ENCODE measurements at regions not wholly inside any gene's neighbourhood (a gene's known extent, or its start where the extent isn't known, plus 50 kb on each side); places are given as distances from the start of the nearest gene placed in this dataset.

DNA sequence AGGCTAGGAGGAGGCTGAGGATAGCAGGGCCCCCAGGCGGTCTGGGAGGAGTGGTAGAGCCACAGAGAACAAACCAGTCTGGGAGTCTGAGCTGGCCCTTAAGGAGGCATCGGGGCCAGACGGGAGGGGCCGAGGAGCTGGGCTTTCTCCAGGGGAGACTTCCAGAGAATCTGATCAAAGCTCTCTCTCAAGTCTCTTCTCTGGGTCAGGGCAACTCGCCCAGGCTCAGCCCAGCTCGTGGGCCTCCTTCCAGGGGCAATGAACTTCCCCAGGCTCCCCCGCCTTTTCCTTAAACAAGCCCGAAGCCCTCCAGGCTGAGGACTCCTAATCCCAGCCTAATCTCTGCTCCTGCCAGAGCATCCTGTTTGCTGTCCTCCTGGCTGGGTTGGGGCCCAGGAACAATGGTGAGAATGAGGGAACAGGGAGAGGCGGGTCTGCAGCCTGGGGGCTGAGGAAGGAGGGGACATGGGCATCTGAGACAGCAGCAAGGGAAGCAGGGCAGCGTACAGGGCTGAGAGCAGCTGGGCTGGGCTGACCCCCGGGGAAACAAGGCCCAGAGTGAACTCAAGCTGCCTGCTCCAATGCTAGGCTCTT lies 173.6 kb downstream of the ANKRD60 start:
- intact Hi-C loops (cut with DNase I), result no loop called here
- DNase-seq, result peak in 34 of 42 donors; percentile 18 to 77 (median 50)

DNA sequence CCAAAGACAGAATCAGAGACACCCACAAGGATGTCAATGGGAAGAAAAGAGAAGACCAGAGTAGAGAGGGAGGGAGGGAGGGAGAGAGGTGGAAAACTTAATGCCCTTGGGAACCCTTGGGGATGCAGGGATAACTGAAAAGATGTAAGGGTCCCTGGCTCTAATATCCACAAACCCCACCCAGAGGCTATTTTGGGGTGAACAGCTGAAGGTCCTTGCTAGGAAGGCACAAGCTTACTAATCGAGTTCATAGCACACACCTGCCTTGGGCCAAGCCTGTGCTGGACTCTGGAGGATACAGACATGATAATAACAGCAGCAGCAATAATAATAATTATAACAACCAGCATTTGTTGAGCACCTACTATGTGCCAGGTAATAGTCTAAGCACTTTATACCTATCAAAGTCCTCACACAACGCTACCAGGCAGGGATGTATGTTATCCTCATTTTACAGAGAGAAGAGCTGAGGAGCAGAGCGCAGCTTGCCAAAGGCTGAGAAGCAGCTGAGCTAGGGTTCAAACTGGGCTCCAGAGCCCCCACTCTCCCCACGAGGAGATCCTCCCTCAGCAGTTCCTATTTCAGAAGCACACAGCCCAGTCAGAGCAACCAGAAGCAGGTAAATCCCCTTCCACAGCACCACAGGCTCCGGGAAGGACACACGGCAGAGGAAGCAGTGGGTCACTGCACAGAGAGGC lies 174.2 kb downstream of the ANKRD60 start:
- intact Hi-C loops (cut with DNase I), result no loop called here
- no peak for DNase-seq

GRCh38 chr20:58053391-58054055 lies 174.9 kb downstream of the ANKRD60 start:
- DNase-seq, result peak in 1 of 42 donors; percentile 6
- intact Hi-C loops (cut with DNase I), result no loop called here

DNA sequence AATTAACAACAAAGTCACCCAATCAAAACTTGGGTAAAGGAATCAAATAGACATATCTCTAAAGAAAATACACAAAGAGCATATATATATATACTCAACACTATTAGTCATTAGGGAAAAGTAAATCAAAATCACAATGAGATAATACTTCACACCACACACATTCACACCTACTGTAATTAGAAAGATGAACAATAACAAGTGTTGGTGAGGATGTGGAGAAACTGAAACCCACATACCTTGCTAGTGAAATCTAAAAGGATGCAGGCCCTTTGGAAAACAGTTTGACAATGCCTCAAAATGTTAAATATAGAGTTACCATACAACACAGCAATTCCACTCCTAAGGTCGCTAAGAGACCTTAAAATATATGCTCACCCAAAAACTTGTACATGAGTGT lies 177.1 kb downstream of the ANKRD60 start:
- intact Hi-C loops (cut with DNase I), result no loop called here
- no peak for DNase-seq

DNA sequence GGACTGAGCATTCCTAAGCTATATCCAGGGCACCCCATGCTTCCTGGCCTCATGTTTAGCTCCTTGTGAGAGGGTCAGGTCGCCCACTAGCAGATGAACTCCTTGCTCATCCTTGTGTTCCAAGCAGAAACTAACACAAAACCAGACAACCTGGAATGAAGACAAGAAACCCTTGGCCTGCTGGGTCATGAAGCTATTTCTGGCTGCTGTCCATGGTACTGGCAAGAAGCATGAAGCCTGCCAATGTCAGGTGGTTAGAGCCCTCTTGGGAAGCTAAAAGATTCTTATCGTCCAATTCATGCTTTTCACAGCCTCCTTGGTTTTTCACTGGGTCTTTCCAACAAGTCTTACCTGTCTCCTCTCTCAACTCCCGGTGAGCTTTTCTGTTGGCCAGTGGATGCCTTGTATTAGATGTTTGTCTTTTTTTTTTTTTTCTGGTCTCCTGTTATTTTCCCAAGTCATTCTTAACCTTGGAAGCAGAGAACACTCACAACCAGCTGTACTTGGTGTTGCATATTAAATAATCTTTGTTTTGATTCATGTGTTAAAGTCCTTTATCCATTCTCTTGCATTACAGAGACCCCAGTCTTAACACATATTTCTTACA lies 180.3 kb downstream of the ANKRD60 start:
- peak in 5 of 42 donors; percentile 15 to 35 (median 22) for DNase-seq
- intact Hi-C loops (cut with DNase I), result no loop called here

DNA sequence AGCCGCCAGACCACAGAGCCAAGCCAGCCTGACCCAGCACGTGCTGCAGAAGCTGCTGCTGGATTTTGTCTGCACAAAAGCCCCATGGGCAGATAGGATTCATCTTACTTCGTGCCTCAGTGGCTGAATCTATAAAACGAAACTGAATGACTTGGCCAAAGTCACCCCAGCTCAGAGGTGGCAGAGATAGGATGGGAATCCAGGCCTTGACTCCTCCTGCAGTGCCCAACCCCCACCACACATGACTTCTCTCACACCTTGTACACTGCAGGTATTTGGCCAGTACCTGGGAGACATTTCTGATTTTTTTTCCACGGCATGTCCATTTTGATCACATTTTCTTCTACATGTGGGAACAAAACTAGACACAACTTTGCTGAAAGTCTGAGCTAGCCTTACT lies 182.1 kb downstream of the ANKRD60 start:
- intact Hi-C loops (cut with DNase I), result no loop called here
- peak in 1 of 42 donors; percentile 31 for DNase-seq

DNA sequence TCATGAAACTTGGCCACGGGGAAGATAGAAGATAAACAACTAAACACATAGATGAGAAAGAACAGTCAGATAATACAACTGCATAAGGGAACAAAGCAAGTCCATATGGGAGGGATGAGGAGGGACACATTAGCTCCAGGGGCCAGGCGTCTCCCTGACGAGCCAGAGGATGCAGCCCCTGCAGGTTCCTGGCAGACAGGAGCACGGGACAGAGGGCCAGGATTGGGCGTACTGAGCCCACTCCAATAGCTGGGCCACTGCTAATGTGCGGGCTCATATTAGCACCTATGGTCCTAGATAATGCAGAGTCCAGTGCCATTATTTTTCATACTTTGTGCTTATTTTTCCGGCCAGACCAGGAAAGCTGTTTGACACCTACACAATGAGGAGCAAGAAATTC lies 182.9 kb downstream of the ANKRD60 start:
- intact Hi-C loops (cut with DNase I), result no loop called here
- DNase-seq, result peak in 2 of 42 donors; percentile 8 to 20

- DNase-seq, result peak in 2 of 42 donors; percentile 17 to 27
Observed at GRCh38 chr20:58044931-58045555, 183.4 kb downstream of the ANKRD60 start.

GRCh38 chr20:58044286-58044685 lies 184.2 kb downstream of the ANKRD60 start:
- DNase-seq, result peak in 1 of 42 donors; percentile 20
- intact Hi-C loops (cut with DNase I), result no loop called here

More at GRCh38 chr20:58044931-58045555, 183.4 kb downstream of the ANKRD60 start:
- intact Hi-C loops (cut with DNase I), result no loop called here

GRCh38 chr20:58043236-58044140 lies 185.0 kb downstream of the ANKRD60 start:
- DNase-seq, result peak in 3 of 42 donors; percentile 12 to 37 (median 29)
- intact Hi-C loops (cut with DNase I), result no loop called here

GRCh38 chr20:58042591-58042990 lies 185.9 kb downstream of the ANKRD60 start:
- intact Hi-C loops (cut with DNase I), result no loop called here
- DNase-seq, result peak in 1 of 42 donors; percentile 19

- peak in 4 of 42 donors; percentile 10 to 21 (median 14) for DNase-seq
- intact Hi-C loops (cut with DNase I), result no loop called here
Observed at GRCh38 chr20:58040447-58041290, 187.8 kb downstream of the ANKRD60 start.

DNA sequence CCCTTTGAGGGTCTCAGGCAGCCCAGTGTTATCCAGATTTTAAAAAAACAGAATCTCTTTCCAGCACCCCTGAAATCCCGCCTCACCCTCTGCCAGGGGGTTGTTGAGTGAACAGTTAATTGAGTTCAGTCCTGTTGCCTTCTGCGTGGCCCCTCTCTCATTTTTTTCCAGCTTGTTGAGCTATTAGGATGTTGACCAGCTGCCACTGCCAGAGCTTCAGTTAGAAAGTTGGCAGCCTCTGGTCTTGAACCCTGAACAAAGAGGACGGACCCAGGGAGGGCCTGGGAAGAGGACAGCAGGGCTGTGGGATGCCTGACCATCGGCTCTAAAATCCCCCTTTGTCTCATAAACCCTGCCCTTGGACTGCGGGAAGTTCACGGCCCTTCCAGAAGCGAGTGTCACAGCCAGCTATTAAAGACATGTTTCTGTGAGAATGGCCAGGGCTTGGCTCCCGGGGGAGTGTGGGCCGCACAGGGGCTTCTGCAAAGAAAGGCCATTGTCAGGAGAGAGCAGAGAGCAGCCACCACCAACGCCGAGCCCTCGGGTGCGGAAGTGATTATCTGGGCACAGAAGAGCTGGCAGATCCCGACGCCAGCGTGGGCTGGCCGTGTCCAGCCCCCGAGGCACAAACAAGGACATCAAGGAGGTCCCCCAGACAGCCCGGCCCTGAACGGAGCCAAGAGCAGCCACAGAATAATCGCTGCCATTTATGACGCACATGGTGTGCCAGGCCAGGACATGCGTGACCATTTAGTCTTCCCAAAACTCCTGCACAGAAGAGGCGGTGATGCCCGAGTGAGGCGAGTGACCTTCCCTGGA lies 189.0 kb downstream of the ANKRD60 start:
- DNase-seq, result peak in 17 of 42 donors; percentile 14 to 66 (median 32)
- intact Hi-C loops (cut with DNase I), result no loop called here

- peak in 3 of 42 donors; percentile 3 to 32 (median 28) for DNase-seq
- intact Hi-C loops (cut with DNase I), result no loop called here
Observed at GRCh38 chr20:58038123-58038654, 190.3 kb downstream of the ANKRD60 start.

DNA sequence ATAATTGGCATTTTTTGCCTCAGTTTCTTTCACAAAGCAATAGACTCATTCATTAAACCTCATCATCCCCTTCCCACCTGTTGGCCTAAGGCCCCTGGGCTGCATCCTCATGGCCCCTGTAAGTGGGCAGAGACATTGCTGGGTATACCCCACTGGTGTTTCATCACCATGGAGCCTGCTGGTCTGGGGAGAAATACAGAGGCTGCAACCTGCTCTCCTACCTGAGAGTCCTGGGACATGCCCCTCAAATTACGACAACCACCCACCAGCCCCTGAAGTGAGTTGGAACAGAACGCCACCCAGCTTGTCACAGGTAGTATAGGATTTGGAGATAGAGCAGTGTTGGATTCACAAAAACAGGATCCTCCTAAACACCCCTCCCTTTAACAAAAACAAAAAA lies 190.8 kb downstream of the ANKRD60 start:
- intact Hi-C loops (cut with DNase I), result no loop called here
- DNase-seq, result peak in 3 of 42 donors; percentile 6 to 27 (median 19)

DNA sequence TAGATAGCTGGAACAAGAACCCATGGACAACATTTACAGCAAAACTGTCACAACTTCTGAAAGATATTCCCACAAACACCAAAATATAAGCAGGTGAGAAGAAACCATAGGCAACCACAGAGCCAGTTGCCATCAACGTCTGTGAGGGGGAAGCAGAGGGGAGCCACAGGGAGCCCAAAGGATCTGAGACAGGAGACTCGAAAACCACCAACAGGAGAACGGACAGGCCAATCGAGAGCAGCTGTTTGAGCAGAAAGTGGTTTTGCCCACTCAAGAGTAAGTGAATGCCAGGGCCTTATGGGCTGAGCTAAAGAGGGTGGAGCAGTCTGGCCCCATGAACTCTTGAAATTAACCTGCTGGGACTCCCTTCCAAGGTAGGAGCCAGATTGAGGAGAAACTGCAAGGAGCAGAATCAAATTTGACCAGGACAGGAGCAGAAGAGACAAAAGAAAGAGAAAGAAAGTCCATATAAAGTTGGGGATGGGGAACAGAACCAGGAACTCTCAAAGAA lies 195.4 kb downstream of the ANKRD60 start:
- peak in 3 of 42 donors; percentile 13 to 23 (median 16) for DNase-seq
- intact Hi-C loops (cut with DNase I), result no loop called here

All from head of caudate nucleus (tissue), 42 donors.